GM12891 (cell line): ENCODE measurements at regions not wholly inside any gene's neighbourhood (a gene's known extent, or its start where the extent isn't known, plus 50 kb on each side); places are given as distances from the start of the nearest gene placed in this dataset.

Source experiments
- PAX5 ChIP-seq: IDR thresholded peaks from 2 replicates; pipeline ENCODE4 v1.6.1; 2011; ENCODE audit warnings: low read length, moderate library complexity, mild to moderate bottlenecking; ENCODE audit not compliant: insufficient read depth, severe bottlenecking
- POLR2A ChIP-seq: IDR thresholded peaks from 2 replicates; pipeline ENCODE4 v1.6.1; 2011; ENCODE audit warnings: low read depth, low read length, control low read depth
- POLR2AphosphoS5 ChIP-seq: IDR thresholded peaks from 2 replicates; pipeline ENCODE4 v1.6.1; 2011; ENCODE audit warnings: low read depth, low read length, control low read depth
- POU2F2 ChIP-seq: IDR thresholded peaks from 2 replicates; pipeline ENCODE4 v1.6.1; 2011; ENCODE audit warnings: low read depth, mild to moderate bottlenecking, control low read depth, low read length, moderate library complexity
- SPI1 ChIP-seq: IDR thresholded peaks from 2 replicates; pipeline ENCODE4 v1.6.1; 2011; ENCODE audit warnings: low read depth, low read length, control low read depth
- TAF1 ChIP-seq: IDR thresholded peaks from 2 replicates; pipeline ENCODE4 v1.6.1; 2011; ENCODE audit warnings: low read depth, low read length, control low read depth

- TF ChIP-seq POLR2A (no peak), POLR2AphosphoS5 (no peak), TAF1 (no peak), POU2F2 (no peak), SPI1 (no peak), PAX5 (no peak)
Measured at GRCh38 chr11:81286959-81287358, 1446.7 kb downstream of the FAM181B start.
